22Rv1 (cell line): ENCODE measurements at regions not wholly inside any gene's neighbourhood (a gene's known extent, or its start where the extent isn't known, plus 50 kb on each side); places are given as distances from the start of the nearest gene placed in this dataset.
A peak's percentile ranks its signal among the peaks of the same experiment; 100 is the strongest.
"Not testable (repeated sequence)": the region's sequence is repeated elsewhere in the genome, so short reads cannot be mapped to it uniquely, and the experiment has no call there.

ENCODE experiments used
- H3K27ac ChIP-seq: fragments of 450-650 bp; 2 replicates; pipeline ENCODE4 v1.5.1; 2017
- ZFX ChIP-seq: fragments of 450-650 bp; IDR thresholded peaks from 2 replicates; pipeline ENCODE4 v1.6.1; 2017; ENCODE audit warnings: antibody characterized with exemption, borderline replicate concordance
- TF ChIP-seq, protein P1 (sequence below): fragments of 450-650 bp; IDR thresholded peaks from 2 replicates; pipeline ENCODE4 v1.5.1; 2017; ENCODE audit warnings: mild to moderate bottlenecking

DNA sequence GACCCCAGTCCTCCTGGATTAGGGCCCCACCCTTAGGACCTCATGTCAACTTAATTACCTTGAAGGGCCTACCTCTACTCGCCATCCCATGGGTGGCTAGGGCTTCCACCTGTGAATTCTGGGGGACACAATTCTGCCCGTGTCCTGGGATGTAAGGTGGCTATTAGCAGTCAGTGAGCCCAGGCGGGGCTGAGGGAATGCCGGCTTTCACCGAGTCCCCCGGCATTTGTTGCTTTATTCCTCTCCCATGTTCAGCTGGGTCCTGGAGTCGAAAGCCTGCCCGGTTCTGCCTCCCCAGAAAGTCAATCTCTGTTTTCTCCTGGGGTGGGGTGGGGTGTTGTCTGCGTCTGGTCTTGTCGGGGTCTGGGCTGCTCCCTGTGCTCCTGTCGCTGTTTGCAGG, 125.6 kb downstream of the GLRX3 start:
- no peak overlapping the region for H3K27ac ChIP-seq
- TF ChIP-seq, protein P1, sequence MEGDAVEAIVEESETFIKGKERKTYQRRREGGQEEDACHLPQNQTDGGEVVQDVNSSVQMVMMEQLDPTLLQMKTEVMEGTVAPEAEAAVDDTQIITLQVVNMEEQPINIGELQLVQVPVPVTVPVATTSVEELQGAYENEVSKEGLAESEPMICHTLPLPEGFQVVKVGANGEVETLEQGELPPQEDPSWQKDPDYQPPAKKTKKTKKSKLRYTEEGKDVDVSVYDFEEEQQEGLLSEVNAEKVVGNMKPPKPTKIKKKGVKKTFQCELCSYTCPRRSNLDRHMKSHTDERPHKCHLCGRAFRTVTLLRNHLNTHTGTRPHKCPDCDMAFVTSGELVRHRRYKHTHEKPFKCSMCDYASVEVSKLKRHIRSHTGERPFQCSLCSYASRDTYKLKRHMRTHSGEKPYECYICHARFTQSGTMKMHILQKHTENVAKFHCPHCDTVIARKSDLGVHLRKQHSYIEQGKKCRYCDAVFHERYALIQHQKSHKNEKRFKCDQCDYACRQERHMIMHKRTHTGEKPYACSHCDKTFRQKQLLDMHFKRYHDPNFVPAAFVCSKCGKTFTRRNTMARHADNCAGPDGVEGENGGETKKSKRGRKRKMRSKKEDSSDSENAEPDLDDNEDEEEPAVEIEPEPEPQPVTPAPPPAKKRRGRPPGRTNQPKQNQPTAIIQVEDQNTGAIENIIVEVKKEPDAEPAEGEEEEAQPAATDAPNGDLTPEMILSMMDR: no peak
- TF ChIP-seq ZFX: no peak

DNA sequence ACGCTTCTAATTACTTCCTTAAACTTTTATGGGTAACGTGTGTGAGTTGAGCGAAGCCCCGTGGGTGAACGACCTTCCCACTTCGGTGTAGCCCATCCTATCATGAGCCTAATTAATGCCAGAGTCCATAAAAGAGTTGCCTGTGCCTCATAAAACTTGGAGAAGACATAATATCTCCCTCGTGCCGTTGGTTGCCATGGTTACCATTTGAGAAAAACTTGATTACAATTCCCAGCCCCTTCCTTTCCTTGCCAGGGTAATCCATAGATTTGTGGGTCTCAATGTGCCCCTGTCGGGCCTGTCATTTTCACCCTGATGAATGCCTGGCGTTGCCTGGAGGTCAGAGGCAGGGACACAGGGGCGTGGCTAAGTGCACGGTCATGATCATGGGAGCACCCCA, 127.1 kb downstream of the GLRX3 start:
- TF ChIP-seq ZFX: no peak
- TF ChIP-seq, protein P1: no peak
- no peak overlapping the region for H3K27ac ChIP-seq

GRCh38 chr10:130265542-130265941, 129.4 kb downstream of the GLRX3 start:
- TF ChIP-seq, protein P1: no peak
- no peak for TF ChIP-seq ZFX
- no peak overlapping the region for H3K27ac ChIP-seq

DNA sequence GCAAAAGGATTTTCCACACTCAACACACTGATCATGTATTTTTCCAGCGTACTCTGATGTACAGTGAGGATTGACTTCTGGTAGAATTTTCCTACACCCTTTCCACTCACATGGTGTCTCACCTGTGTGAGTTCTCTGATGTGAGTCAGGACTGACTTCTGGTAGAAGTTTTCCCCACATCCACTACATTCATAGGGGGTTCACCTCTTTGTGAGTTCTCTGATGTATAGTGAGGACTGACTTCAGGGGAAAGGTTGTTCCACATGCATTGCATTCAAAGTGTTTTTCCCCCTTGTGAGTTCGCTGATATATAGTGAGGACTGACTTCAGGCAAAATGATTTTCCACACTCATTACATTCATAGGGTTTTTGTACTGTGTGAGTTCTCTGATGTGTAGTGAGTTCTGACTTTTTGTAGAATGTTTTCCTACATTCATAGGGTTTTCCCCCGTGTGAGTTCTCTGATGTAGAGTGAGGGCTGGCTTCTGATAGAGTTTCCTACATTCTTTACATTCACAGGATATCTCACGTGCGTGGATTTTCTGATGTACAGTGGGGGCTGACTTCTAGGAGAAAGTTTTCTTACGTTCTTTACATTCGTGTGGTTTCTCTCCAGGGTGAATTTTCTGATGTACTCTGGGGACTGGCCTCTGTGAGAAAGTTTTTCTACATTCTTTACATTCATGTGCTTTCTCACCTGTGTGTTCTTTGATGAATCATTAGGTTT, 146.5 kb downstream of the GLRX3 start:
- TF ChIP-seq ZFX: no peak
- TF ChIP-seq, protein P1: no peak
- H3K27ac ChIP-seq: no peak overlapping the region

- TF ChIP-seq ZFX: no peak
- TF ChIP-seq, protein P1: no peak
- no peak overlapping the region for H3K27ac ChIP-seq
Observed at GRCh38 chr10:130283219-130283545, 147.0 kb downstream of the GLRX3 start.

- H3K27ac ChIP-seq: not testable (repeated sequence)
Observed at GRCh38 chr10:130295761-130296160, 159.6 kb downstream of the GLRX3 start.

GRCh38 chr10:130300608-130301020, 164.4 kb downstream of the GLRX3 start:
- TF ChIP-seq ZFX: no peak
- TF ChIP-seq, protein P1: no peak
- H3K27ac ChIP-seq: peak overlapping the region; percentile 82
